GM21528 (cell line): ENCODE measurements at regions not wholly inside any gene's neighbourhood (a gene's known extent, or its start where the extent isn't known, plus 50 kb on each side); places are given as distances from the start of the nearest gene placed in this dataset.

Experiments used
- ATAC-seq: cut with Tn5 transposase; IDR thresholded peaks from one replicate; pipeline ENCODE4 v1.9.1; 2021; ENCODE audit warnings: mild to moderate bottlenecking, moderate library complexity; ENCODE audit not compliant: unreplicated experiment, low FRiP score

DNA sequence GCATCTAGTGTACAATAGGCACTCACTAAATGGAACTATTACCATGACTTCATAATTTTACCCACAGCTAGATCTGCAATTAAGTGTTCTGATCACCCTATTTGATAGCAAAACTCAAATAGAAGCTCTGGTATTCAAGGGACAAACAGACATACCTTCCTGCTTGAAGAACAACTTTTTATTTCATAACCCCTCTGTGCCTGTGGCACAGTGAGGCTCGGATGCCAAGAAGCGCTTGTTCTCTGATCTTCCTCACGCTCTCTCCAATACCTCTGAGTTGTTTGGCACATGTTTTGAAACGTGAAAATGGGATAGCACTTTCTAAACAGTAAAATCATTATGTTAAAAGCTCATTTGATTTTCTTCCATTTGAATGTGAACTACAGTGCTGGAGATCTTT lies 232.0 kb downstream of the KLF5 start:
- ATAC-seq = no peak

GRCh38 chr13:73288596-73288995 lies 229.8 kb downstream of the KLF5 start:
- no peak for ATAC-seq

DNA sequence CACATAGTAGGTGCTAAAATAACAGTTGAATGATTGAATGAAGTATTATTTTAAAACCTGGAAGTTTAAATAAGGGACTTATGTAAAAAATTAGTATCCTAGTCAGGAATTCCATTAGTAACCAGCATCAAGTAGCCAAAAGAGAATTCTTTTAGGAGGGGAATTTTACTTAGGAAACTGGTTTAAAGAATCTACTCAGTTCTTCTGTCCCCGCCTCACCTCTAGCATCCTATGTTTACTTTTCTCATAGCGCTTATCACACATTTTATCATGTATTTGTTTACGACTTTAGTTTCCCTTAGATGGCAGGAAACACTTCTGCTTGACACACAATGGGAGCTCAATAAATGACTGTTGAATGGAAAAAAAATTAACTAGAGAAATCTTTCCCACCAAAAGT lies 229.0 kb downstream of the KLF5 start:
- ATAC-seq = no peak

DNA sequence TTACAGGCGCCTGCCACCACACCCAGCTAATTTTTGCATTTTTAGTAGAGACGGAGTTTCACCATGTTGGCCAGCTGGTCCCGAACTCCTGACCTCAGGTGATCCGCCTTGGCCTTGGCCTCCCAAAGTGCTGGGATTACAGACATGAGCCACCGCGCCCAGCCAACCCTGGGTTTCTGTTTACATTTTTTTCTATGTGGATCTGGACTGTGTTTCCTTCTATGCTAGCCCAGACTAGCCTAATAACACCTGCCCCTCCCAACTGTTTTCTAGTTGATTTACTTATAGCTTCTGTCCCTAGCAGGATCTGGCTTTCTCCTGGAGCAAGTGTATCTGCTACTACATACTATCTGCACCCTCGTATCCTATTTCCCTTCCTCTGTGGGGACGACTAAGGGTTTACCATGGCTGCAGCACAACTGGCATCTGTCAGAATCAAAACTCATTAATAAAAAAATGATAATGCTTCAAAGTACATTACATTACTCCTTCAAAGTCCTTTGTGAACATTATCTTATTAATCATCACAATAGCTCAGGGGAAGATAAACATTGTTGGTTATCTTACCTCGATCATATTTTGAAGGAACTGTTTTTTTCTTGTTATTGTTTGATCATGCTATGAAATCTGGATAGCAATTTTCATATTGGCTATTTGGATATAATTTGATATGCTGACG lies 228.3 kb downstream of the KLF5 start:
- ATAC-seq = no peak

GRCh38 chr13:73286177-73286576 lies 227.4 kb downstream of the KLF5 start:
- no peak for ATAC-seq

DNA sequence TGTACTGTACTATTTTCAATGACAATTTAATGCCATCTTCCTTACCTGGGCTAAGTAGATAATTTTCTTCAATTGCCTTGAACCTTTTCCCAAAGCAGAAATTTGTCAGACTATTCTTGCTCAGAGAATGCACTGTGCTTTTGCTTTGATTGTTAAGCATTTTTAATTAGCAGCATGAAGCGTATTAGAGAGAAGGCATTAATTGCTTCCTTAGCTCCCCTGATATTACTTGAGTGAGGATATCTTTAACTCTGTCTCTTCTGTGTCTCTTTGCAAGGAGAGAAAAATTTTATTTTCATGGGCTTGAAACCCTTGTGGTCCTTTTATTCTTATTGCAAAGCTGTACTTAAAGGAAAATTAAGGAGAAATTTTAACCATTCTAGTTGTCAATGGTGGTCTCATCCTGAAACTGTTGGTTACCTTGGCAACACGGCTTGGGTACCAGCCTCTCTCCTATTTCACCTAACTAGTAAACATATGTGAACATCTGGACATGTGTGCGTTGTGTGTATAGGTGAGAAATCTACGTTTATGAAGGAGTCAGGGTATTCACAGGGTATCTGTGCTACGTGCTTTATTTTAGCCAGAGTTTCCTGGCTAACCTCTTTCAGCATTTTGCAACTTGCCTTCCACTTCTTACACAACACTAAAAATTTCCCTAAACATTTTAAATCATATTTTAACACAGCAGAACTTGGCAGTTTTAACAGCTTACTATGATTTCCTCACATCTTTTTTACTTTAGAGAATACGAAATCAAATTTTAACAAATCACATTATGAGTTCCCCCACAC lies 225.5 kb downstream of the KLF5 start:
- ATAC-seq = no peak

GRCh38 chr13:73283636-73284035 lies 224.8 kb downstream of the KLF5 start:
- no peak for ATAC-seq

DNA sequence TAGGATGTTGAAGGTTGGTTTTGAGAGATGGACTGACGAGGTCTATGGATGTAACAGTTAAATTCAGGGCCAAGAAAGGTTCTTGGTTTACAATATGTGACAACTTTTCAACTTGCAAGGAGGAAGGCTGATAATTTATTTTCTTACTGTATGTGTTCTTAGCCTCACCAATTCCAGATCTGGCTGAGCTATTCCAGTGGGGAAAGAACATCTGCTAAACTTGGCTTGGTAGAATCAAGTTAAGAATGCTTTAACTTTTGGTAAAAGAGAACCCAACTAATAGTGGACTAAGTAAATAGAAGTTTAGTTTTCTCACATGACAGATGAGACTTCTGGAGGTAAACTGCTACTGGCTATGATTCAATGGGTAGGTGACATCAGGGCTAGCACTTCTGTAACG lies 222.9 kb downstream of the KLF5 start:
- ATAC-seq = no peak

GRCh38 chr13:73278186-73278585 lies 219.4 kb downstream of the KLF5 start:
- ATAC-seq = no peak

GRCh38 chr13:73275163-73275562 lies 216.4 kb downstream of the KLF5 start:
- no peak for ATAC-seq

DNA sequence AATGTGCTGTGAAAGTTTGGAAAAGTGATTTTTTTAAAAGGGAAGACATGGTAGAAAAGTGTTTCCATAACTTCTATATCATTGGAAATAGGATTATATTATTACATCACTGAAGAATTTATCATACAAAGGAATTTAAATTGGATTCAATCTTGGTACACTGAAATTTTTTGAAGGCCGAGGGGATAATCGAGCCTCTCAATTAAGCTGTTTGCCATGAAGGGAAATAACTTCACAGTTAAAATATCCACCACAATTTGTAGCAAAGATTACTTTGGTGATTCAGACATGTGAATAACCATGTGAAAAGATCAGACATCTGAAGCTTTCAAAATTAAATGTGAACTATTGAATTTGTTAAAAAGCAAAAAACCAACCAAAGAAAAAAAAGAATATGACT lies 215.3 kb downstream of the KLF5 start:
- no peak for ATAC-seq

DNA sequence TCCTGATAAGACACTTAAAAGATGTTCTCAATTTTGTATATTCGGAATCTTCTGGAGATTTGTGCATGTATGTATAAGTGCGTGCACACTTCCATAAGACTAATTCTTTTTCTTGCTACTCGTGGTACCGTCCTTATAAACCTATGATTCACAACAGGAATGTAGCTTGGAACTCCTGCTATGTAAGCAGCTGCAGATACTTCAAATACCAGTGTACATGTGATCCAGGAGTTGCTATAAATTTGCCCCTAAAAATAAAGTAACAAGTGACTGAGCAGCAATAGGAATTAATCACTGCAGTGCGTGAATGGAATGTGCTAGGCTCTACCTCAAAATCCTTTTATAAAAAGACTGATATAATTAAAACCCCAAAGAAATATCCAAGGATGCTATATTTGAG lies 214.9 kb downstream of the KLF5 start:
- no peak for ATAC-seq

GRCh38 chr13:73273276-73273675 lies 214.5 kb downstream of the KLF5 start:
- no peak for ATAC-seq

DNA sequence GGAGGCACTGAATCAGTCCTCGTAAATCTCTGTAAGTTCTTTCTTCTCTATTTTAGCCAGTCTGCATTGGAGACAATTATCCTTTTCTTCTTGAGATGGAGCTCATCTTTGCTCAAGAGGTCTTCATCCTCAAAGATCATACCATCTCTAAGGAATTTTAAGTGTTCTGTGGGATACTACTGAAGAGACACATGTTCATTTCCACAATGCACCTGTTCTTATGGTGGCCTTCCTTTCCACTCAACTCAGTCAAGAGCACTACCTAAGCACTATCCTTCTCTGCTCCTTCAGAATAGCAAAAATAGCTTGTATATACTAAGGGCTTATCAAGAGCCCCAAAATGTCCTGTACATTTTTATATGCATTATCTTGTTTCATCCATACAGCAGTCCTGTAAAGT lies 214.0 kb downstream of the KLF5 start:
- ATAC-seq = no peak

DNA sequence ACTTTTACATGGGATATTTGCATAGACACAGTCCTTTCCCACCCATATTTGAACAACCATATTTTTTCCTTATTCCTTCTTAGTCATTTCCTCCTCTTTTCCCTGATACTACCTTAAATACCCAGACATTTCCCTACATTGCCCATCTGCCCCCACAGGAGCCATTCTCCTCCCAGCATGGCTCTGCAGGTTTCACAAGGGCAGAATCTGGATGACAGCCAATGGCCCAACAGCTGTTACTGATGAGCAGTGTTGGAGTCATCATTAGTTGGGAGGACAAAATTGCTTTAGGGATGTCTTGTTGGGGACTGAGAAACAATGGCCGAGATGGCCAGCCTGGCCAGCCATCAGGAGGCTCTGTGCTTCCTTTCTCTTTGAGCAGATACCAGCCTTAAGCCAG lies 209.5 kb downstream of the KLF5 start:
- ATAC-seq = no peak

DNA sequence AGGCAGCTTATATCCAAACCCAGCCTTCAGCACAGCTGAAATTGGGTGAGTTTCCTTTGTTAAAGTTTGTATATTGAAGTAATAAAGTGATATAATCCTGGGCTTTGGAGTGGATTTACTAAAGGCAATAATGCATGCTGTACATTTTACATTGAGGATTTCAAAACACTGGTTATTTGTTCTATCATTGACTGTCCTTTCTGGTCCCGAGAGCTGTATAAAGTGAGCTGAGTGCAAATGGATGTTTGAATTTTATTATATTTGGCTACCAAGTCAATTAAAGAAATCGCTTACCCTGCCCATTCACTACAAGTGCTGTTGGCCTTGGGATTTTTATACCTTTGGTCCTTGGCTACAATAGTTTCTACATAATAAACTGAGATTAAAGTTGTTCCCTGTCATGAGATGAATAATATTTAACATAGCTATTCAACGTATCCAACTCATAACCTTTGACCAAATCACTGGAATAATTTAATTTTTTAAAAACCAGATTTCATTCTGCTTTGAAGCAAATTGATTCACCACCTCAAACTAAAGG lies 207.9 kb downstream of the KLF5 start:
- no peak for ATAC-seq

GRCh38 chr13:73262862-73263627 lies 204.2 kb downstream of the KLF5 start:
- ATAC-seq = no peak

- ATAC-seq = no peak
These were observed 203.0 kb downstream of the KLF5 start for GRCh38 chr13:73261739-73262216.

DNA sequence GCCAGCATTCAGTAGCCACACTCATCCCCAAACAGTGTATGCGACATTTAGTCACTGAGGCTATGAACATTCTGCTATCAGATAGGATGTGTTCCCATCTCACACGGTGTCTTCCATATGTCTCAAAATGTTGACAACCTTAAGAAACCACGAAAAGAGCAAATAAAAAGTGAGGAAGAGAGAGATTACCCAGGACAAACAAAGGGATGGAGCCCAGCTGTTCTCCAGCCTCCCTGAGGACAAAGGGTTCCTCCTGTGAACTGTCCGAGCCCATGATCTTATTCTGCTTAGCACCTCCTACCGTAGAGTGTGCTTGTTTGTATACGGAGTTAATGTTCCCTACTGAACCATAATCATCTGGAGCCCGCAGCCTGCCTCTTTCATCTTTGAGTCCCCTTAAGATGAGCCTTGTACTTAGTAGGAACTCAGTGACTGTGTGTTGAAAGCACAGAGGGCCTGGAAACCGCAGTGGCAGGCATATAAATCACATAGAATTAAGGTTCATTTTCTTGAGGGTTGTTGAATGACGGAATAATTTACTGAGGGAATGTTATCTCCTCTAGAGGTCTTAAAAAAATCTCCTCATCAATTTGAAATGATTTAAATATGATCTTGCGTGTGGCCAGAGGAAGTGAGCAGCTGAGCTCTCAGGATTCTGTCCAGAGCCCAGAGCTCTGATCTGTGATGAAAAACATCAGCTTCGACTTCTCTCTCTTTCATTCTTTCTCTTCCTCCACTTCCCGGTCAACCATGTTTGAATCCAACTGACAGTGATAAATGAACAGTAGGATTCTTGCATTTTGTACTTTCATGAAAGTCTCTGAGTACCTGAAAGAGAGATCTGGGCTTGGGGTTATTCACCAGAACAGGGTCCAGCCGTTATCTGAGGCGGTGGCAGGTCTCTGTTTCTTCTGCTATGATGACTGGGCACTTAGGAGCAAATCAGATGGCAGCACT lies 200.5 kb downstream of the KLF5 start:
- no peak for ATAC-seq

GRCh38 chr13:73258406-73258805 lies 199.6 kb downstream of the KLF5 start:
- no peak for ATAC-seq
